ENCODE measurements at regions not wholly inside any gene's neighbourhood (a gene's known extent, or its start where the extent isn't known, plus 50 kb on each side); places are given as distances from the start of the nearest gene placed in this dataset.

DNA sequence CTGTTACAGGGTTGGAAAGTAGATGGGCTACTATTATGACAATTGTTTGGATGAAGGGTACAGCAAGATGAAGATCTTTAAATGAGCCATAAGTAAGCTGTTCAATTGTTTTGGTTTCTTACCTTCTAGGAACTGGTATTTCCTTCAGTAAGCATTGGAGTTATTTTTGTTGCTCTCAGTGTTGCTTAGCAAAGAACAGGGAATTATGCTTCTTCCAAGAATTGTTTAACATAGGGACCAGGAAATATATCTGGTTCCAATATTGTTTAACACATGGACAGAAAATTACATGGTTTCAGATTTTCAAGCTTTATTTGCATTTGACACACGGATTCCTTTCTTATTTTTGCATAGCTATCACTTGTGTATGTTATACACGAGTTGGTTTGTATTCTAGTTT lies 1999.0 kb downstream of the ARAP2 start:
- H3K4me3 ChIP-seq (ENCODE audit: low read depth, low read length): no peak overlapping the region
- TF ChIP-seq, protein P1, sequence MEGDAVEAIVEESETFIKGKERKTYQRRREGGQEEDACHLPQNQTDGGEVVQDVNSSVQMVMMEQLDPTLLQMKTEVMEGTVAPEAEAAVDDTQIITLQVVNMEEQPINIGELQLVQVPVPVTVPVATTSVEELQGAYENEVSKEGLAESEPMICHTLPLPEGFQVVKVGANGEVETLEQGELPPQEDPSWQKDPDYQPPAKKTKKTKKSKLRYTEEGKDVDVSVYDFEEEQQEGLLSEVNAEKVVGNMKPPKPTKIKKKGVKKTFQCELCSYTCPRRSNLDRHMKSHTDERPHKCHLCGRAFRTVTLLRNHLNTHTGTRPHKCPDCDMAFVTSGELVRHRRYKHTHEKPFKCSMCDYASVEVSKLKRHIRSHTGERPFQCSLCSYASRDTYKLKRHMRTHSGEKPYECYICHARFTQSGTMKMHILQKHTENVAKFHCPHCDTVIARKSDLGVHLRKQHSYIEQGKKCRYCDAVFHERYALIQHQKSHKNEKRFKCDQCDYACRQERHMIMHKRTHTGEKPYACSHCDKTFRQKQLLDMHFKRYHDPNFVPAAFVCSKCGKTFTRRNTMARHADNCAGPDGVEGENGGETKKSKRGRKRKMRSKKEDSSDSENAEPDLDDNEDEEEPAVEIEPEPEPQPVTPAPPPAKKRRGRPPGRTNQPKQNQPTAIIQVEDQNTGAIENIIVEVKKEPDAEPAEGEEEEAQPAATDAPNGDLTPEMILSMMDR (conservative IDR thresholded peaks at IDR 0.05; ENCODE audit: low read depth, low read length): no peak
- no peak for DNase-seq (ENCODE audit: low read depth)

DNA sequence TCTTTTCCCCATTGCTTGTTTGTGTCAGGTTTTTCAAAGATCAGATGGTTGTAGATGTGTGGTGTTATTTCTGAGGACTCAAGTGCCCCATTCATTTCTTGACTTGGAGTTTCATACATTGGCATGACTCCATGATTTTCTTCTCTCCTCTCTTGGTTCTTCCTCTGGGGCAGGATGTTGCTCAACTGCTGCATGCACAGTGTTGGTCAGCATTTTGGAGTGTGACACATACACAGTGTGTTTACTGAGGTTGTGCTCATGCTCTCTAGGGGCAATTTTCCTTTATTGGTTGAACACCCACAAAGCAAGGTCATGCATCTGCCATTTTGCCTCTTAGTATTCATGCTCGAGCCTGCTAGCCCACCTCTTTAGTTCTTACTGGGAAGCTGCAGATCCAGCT lies 1993.8 kb downstream of the ARAP2 start:
- peak; percentile 4 for DNase-seq (ENCODE audit: low read depth)
- TF ChIP-seq, protein P1 (conservative IDR thresholded peaks at IDR 0.05; ENCODE audit: low read depth, low read length): no peak
- H3K4me3 ChIP-seq (ENCODE audit: low read depth, low read length): no peak overlapping the region

DNA sequence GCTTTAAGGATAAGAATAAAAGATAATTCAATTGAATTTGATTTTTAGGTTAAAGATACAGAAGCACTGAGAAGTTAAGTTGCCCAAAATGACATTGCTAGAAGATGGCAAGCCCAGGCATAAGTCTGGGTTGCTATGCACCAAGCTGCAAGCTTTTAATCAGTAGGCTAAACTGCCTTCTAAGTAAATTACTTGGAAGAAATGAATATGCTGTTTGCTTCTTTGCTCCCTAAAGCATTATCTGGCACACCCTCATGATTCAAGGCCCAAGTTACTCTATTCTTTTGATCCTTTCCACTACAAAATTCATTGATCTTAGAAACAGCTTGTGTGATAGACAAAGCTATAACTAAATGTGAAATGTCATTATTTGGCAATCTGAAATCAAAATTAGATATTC lies 1991.1 kb downstream of the ARAP2 start:
- DNase-seq (ENCODE audit: low read depth): no peak
- H3K4me3 ChIP-seq (ENCODE audit: low read depth, low read length): no peak overlapping the region
- TF ChIP-seq, protein P1 (conservative IDR thresholded peaks at IDR 0.05; ENCODE audit: low read depth, low read length): no peak

DNA sequence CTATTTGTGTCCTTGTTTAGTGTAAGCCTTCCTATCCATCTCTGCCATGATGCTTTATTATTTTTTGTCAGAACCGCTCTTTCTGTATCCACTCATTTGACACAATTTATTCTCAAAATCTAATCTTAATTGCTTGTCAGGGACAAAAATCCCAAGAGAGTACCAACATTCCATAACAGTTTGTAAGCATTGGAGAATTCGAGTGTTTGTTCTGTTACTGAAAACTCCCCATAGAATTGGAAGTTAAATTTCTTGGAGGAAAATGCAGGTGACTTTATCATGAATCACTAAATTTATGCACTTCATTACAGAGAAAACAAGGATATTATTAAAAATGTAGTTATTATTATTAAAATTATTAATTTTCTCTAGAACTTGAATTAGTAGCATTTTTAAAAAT lies 1986.1 kb downstream of the ARAP2 start:
- TF ChIP-seq, protein P1 (conservative IDR thresholded peaks at IDR 0.05; ENCODE audit: low read depth, low read length): no peak
- H3K4me3 ChIP-seq (ENCODE audit: low read depth, low read length): no peak overlapping the region
- no peak for DNase-seq (ENCODE audit: low read depth)

DNA sequence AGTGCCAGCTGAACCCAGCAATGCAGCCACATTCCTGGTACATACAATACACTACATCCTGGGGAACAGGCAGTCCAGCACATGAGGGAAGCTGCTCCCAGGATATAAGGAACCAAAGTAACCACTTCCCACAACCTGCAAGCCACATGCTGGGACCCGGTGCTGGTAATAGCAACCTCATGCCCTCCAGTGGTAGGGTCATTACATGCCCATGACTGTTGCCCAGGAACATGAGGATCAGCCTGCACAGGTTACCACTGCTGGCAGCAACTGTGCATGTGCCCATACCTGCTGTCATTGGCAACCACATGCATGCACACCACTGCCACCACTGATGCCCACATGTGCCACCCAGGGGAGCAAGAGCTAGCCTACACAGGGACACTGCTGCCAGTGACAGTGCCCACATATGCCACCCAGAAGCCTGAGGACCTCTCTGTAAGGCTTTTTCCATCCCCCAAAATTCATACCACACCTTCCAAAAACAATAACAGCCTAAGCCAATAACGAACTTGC lies 1982.5 kb downstream of the ARAP2 start:
- TF ChIP-seq, protein P1 (conservative IDR thresholded peaks at IDR 0.05; ENCODE audit: low read depth, low read length): no peak
- H3K4me3 ChIP-seq (ENCODE audit: low read depth, low read length): no peak overlapping the region
- DNase-seq (ENCODE audit: low read depth): no peak

DNA sequence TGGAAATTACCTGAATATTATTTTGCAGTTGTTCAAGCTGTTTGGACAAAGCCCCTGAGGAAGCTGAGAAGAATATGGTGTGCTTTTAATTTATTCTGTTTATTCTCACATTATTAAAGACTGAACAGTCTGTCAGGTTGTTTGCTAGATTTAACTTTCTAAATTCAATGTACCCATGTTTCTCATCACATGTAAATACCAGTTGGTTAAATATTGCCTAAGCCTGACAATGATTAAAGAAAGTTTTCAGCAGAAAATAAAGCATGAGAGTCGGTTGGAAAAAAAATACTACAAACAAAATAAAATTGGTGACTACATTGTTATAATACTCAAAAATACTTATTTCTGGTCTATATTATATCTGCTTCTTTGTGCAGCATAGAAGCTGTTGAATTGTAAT lies 1974.7 kb downstream of the ARAP2 start:
- TF ChIP-seq, protein P1 (conservative IDR thresholded peaks at IDR 0.05; ENCODE audit: low read depth, low read length): no peak
- DNase-seq (ENCODE audit: low read depth): peak; percentile 7
- H3K4me3 ChIP-seq (ENCODE audit: low read depth, low read length): no peak overlapping the region
